Thyroid gland (tissue), 4 donors: ENCODE measurements at regions not wholly inside any gene's neighbourhood (a gene's known extent, or its start where the extent isn't known, plus 50 kb on each side); places are given as distances from the start of the nearest gene placed in this dataset.
A peak's percentile ranks its signal among the peaks of the same experiment; 100 is the strongest.

Source experiments
- CTCF ChIP-seq, 6 experiments: fragments of 200-600 bp in 3 of 6; fragments of 450-650 bp in 3 of 6; sonication (generic) in 3 of 6; IDR thresholded peaks; one replicate each; pipeline ENCODE4 v1.5.1; 2016 to 2019; ENCODE audit warnings: antibody characterized with exemption in 6 of 6, mild to moderate bottlenecking in 2 of 6, inconsistent platforms in 1 of 6, moderate library complexity in 1 of 6
- POLR2A ChIP-seq, 2 donors: fragments of 450-650 bp; IDR thresholded peaks; one replicate each; pipeline ENCODE4 v1.6.1; 2017; ENCODE audit warnings: antibody characterized with exemption in 2 of 2, mild to moderate bottlenecking in 2 of 2, moderate library complexity in 1 of 2

- TF ChIP-seq CTCF (IDR thresholded peaks at IDR 0.05) (peak; percentile 61 to 82 (median 76)), POLR2A (IDR thresholded peaks at IDR 0.05) (no peak)
These were observed 59.8 kb upstream of the KLHL25 start for GRCh38 chr15:85854345-85855097.
